ENCODE measurements at regions not wholly inside any gene's neighbourhood (a gene's known extent, or its start where the extent isn't known, plus 50 kb on each side); places are given as distances from the start of the nearest gene placed in this dataset.

DNA sequence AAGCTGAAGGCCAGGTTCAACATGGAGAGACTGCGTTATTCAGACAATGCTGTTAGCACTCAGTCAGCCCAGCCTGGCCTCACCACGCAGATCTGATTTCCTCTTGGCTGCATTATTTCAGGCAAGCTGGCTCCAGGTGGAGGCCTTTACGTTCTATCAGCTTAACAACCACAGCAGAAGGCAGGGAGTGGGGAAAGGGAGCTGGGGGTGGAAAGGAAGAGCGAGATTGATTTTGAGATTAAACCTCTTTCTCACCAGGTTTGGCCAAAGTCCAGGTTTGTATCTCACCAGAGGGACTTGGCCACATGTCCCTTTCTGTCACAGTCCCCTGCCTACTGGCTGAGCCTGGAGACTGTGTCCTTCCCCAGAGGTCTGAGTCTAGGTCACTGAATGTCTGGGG lies 543.7 kb upstream of the TMEM132C start:
- no peak for DNase-seq (ENCODE audit: extremely low spot score)
- intact Hi-C loops (cut with DNase I): loop anchor here (10.0 kb wide), 1 partner anchor 202 kb away; no protein-coding TSS in a partner anchor
- H3K27ac ChIP-seq (replicated peaks in 1 of 4): no peak overlapping the region
- no peak for TF ChIP-seq POLR2A (IDR thresholded peaks at IDR 0.05; ENCODE audit: low read depth)
- TF ChIP-seq POLR2AphosphoS5 (IDR thresholded peaks at IDR 0.05): no peak
- no peak for TF ChIP-seq EP300 (IDR thresholded peaks at IDR 0.05)
- TF ChIP-seq, protein P1, sequence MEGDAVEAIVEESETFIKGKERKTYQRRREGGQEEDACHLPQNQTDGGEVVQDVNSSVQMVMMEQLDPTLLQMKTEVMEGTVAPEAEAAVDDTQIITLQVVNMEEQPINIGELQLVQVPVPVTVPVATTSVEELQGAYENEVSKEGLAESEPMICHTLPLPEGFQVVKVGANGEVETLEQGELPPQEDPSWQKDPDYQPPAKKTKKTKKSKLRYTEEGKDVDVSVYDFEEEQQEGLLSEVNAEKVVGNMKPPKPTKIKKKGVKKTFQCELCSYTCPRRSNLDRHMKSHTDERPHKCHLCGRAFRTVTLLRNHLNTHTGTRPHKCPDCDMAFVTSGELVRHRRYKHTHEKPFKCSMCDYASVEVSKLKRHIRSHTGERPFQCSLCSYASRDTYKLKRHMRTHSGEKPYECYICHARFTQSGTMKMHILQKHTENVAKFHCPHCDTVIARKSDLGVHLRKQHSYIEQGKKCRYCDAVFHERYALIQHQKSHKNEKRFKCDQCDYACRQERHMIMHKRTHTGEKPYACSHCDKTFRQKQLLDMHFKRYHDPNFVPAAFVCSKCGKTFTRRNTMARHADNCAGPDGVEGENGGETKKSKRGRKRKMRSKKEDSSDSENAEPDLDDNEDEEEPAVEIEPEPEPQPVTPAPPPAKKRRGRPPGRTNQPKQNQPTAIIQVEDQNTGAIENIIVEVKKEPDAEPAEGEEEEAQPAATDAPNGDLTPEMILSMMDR (IDR thresholded peaks at IDR 0.05): no peak
- H3K36me3 ChIP-seq: no peaks in the 10 kb centered on the region
- no peak overlapping the region for H3K4me3 ChIP-seq
- WGBS: 63% methylated on average over 2 of the region's 4 CpGs
- H3K4me1 ChIP-seq: peaks cover 0 to 6% (median 0%) of the 10 kb centered on the region in 4 donors
- H3K27me3 ChIP-seq: no peaks in the 10 kb centered on the region
- no peaks in the 10 kb centered on the region for H3K9me3 ChIP-seq

DNA sequence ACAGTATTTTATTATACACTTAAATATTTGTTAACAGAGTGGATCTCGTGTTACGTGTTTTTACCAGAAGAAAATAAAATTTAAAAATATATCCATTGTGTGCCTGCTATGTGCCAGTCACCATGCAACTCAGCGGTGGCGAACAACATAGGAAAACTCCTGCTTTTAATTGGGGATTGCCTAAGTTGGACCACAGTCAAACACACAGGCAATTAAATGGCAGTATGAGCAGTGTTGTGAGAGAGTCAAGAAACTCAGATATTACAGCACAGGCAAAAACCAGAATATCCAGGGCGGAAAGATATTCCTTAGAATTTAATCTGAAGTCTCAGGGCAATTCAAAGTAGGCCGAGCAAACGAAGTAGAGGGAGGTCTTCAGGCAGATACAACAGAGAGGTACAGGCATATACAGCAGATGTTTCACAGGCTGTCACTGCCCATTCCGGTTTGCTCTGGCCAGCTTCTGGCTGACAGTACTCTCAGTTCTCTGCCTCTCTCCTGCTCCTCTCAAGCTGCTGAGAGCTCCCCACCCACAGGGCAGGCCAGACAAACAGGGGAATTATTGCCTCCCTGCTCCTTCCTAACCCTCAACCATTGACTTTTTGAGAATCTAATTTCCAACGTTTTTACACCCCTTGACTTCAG lies 540.2 kb upstream of the TMEM132C start:
- Histone ChIP-seq H3K27me3 (no peaks in the 10 kb centered on the region), H3K4me1 (peaks cover 0 to 6% (median 0%) of the 10 kb centered on the region in 4 donors), H3K9me3 (peaks cover 0 to 4% (median 0%) of the 10 kb centered on the region in 4 donors), H3K36me3 (no peaks in the 10 kb centered on the region), H3K27ac (replicated peaks in 1 of 4) (no peak overlapping the region), H3K4me3 (no peak overlapping the region)
- intact Hi-C loops (cut with DNase I): loop anchor here (10.0 kb wide), 1 partner anchor 198 kb away; no protein-coding TSS in a partner anchor
- no peak for DNase-seq (ENCODE audit: extremely low spot score)
- TF ChIP-seq POLR2A (IDR thresholded peaks at IDR 0.05; ENCODE audit: low read depth) (no peak), POLR2AphosphoS5 (IDR thresholded peaks at IDR 0.05) (no peak), EP300 (IDR thresholded peaks at IDR 0.05) (no peak)
- TF ChIP-seq, protein P1 (IDR thresholded peaks at IDR 0.05): no peak
- WGBS: 67% methylated on average over 9 of the region's 9 CpGs

DNA sequence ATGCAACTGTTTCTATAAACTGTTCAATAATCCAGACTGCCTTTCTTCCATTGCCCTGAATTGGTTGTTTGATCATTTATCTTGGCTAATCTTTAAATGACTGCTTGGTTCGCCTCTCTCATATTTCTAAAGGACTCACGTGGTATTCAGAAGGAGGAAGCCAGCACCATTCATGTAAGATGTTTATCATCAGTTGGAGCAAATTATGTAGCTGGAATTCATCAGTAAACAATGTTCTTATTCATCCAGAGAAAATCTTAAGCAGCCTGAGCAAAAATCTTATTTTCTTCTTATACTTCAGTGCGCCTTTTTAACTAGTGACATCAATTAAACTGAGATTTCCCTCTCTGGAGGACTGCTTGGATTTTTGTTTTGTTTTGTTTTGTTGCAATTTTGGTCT lies 538.7 kb upstream of the TMEM132C start:
- WGBS: 73% methylated on average over 3 of the region's 3 CpGs
- no peak for DNase-seq (ENCODE audit: extremely low spot score)
- Histone ChIP-seq H3K4me1 (peaks cover 0 to 6% (median 0%) of the 10 kb centered on the region in 4 donors), H3K36me3 (no peaks in the 10 kb centered on the region), H3K27me3 (no peaks in the 10 kb centered on the region), H3K27ac (replicated peaks in 1 of 4) (no peak overlapping the region), H3K4me3 (no peak overlapping the region), H3K9me3 (peaks cover 0 to 4% (median 0%) of the 10 kb centered on the region in 4 donors)
- TF ChIP-seq EP300 (IDR thresholded peaks at IDR 0.05) (no peak), POLR2AphosphoS5 (IDR thresholded peaks at IDR 0.05) (no peak), POLR2A (IDR thresholded peaks at IDR 0.05; ENCODE audit: low read depth) (no peak)
- TF ChIP-seq, protein P1 (IDR thresholded peaks at IDR 0.05): no peak
- intact Hi-C loops (cut with DNase I): loop anchor here (10.0 kb wide), 1 partner anchor 197 kb away; no protein-coding TSS in a partner anchor

DNA sequence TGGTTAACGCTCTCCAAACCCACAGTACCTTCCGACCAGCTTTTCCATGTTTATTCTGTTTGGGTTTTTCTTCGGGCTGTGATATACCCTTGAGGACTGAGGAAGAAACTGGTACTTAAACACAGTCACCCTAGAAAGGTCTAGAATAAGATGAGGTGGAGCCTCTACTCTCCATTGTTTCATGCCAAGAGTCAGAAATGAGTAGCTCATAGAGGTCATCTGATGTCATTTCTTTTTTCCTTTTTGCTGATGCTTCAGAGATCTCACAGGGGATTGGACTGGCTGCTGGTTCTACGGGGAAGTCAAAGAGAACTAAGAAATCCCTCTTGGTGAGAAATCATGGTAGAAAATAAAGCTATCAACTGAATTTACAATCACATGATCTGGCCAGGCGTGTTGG lies 538.2 kb upstream of the TMEM132C start:
- H3K4me1 ChIP-seq: peaks cover 0 to 6% (median 0%) of the 10 kb centered on the region in 4 donors
- TF ChIP-seq, protein P1 (IDR thresholded peaks at IDR 0.05): no peak
- TF ChIP-seq EP300 (IDR thresholded peaks at IDR 0.05) (no peak), POLR2A (IDR thresholded peaks at IDR 0.05; ENCODE audit: low read depth) (no peak), POLR2AphosphoS5 (IDR thresholded peaks at IDR 0.05) (no peak)
- DNase-seq (ENCODE audit: extremely low spot score): no peak
- H3K36me3 ChIP-seq: no peaks in the 10 kb centered on the region
- intact Hi-C loops (cut with DNase I): loop anchor here (10.0 kb wide), 1 partner anchor 196 kb away; no protein-coding TSS in a partner anchor
- no peak overlapping the region for H3K27ac ChIP-seq (replicated peaks in 1 of 4)
- no peaks in the 10 kb centered on the region for H3K27me3 ChIP-seq
- 88% methylated on average over 5 of the region's 5 CpGs for whole genome bisulfite sequencing
- peaks cover 0 to 4% (median 0%) of the 10 kb centered on the region in 4 donors for H3K9me3 ChIP-seq
- no peak overlapping the region for H3K4me3 ChIP-seq
